ENCODE measurements at regions not wholly inside any gene's neighbourhood (a gene's known extent, or its start where the extent isn't known, plus 50 kb on each side); places are given as distances from the start of the nearest gene placed in this dataset.
A peak's percentile ranks its signal among the peaks of the same experiment; 100 is the strongest.

DNA sequence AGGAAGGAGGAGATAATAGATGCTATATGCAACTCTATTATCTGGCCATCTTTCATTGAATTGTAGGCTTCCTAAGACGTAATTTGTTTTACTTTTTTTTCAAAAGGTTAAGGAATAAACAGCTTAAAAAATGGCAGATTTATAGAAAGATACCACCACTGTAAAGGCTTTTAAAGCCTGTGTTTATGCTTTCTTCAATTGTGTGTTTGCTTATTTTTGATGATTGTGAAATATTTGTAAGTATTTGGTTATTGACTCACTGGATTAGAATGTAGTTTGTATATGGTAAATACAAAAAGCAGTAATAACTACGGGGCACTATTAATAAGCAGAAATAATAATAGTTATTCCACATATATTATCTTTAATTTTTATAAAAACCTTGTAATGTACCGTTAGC lies 437.9 kb downstream of the KLF5 start:
- DNase-seq: no peak

GRCh38 chr13:73492811-73493210 lies 434.0 kb downstream of the KLF5 start:
- DNase-seq: no peak

DNA sequence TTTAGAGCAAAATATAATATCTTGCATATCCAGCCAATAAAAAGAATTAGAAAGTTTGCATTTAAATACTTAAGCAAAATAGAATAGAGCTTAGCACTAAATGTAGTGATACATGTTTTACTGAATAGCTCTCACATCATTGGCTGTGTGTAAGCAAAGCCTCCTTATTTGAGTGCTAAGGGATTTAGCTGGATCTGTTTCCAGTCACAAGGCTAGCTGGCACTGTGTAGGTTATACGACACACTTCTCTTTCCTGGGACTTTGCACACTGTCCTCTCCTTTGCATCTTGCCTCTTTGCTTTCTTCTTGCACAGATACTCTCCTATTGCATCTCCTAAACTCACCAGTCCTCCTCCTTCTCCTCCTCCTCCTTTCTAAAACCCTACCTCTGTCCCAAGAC lies 423.8 kb downstream of the KLF5 start:
- DNase-seq: no peak

- DNase-seq: no peak
Observed at GRCh38 chr13:73481886-73482445, 423.2 kb downstream of the KLF5 start.

DNA sequence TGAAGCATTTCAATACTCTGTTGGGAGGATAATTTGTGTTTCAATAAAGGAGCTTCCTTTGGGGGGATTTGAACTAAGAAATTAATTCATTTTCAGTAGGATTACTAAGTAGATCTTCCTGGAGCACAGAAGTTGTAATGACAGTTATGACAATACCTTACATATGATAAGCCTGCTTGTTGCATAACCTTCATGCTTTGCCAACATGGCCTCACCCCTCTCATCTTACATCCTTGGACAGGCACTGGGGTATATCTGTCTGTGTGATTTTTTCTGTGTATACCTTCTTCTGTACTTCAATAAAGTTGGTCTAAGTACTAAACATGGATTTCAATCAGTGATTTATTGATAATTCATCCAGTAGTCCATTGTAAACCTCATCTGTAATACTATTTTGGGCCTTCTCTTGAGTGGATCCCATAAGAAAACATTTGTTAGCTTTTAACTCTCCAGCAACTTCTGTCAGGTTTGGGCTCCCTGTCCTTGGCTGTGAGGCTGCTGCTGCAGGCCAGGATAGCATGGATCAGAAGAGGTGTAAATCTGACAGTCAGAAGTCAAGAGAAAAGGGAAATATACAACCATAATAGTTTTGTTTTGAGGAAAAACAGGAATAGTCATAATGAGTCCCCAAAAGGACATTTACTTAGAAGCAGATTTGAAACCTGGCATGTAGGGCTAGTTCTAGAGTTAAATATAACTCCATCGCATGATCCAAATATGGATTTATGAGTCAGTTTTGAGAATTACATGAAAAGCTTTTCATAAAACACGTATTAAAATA lies 422.2 kb downstream of the KLF5 start:
- no peak for DNase-seq

GRCh38 chr13:73479856-73480255 lies 421.1 kb downstream of the KLF5 start:
- no peak for DNase-seq

DNA sequence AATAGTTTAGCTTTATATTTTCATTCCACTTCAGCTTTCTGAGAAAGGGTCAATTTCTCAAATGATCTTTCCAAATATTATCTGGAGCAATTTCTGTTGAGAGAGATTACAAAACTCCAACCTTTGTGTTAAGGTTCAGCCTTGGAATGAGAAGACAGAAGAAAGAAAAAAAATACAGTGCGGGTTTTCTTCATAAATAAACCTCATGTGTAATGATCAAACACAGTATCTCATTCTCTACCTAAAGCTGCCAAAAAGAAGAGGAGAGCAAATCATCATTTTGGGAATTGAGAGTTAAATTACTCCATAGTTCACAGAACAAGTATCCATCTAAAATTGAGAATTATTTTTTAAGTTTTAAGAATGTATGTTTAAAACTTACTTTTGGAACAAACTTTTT lies 420.5 kb downstream of the KLF5 start:
- no peak for DNase-seq

DNA sequence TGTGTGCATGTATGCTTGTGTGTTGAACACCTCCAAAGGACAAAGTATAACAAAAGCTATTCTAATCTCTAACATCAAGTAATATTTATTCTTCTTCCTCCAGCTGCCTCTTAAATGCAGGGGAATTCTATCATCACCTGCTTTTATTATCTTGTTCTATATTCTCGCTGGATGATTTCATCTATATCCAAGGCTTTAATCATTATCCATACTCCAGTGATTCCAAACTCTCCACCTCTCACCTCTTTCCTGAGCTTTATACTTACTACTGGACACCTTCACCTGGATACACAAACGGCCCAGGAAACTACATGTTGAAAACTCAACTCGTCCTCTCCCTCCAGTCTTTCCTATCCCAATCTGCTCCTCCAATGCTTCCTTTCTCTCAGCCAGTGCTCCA lies 418.6 kb downstream of the KLF5 start:
- no peak for DNase-seq

DNA sequence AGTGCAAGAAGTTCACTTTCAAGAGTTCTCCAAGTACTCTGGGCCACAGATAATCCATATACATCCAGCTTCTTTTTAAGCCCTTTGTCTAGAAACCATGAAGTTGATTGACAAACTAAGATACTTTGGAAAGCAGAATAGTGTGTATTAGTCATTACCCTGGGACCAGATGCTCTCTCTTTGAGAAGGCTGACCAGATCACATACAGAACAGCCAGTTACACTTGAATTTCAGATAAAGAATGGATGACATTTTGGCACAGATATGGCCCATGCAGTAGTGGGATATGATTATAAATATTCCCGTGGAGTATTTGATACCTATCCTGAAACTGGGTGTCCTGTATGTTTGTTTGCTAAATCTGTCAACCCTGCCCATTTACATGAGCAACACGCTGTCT lies 414.2 kb downstream of the KLF5 start:
- no peak for DNase-seq

DNA sequence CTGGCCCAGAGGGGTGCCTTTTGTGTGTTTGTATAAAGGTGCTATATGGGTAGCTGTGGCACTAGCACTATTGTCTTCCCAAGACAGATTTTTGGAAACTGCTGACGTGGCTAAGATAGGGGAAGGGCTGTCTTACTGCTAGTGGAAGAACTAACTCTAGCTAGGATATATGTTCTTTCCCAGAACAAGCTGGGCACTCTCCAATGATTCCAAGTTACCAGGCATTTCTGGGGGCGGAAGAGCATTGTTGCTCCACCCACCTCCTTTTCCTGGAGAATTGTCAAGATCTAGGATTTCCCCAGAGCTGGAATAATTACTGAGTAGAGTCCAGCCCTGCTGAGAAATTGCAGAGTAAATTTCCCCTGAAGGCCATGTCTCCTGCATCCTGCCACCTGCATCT lies 408.3 kb downstream of the KLF5 start:
- DNase-seq: no peak

- DNase-seq: no peak
Observed at GRCh38 chr13:73466561-73466960, 407.8 kb downstream of the KLF5 start.

DNA sequence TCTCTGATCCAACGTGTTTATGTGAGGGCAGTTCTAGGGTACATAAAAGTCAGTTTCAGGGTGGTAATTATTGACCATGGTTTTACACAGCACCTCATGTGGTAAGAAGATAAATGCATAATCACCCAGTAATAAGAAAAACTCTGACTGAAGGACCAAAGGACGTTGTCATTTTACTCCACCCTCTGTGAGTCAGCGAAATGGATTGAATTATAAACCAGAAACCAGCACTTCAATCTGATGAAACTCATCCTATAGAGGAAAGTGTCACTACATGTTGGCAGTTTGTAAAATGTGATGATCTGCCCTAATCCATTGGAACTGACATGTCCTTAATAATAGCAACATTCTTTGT lies 406.8 kb downstream of the KLF5 start:
- no peak for DNase-seq

DNA sequence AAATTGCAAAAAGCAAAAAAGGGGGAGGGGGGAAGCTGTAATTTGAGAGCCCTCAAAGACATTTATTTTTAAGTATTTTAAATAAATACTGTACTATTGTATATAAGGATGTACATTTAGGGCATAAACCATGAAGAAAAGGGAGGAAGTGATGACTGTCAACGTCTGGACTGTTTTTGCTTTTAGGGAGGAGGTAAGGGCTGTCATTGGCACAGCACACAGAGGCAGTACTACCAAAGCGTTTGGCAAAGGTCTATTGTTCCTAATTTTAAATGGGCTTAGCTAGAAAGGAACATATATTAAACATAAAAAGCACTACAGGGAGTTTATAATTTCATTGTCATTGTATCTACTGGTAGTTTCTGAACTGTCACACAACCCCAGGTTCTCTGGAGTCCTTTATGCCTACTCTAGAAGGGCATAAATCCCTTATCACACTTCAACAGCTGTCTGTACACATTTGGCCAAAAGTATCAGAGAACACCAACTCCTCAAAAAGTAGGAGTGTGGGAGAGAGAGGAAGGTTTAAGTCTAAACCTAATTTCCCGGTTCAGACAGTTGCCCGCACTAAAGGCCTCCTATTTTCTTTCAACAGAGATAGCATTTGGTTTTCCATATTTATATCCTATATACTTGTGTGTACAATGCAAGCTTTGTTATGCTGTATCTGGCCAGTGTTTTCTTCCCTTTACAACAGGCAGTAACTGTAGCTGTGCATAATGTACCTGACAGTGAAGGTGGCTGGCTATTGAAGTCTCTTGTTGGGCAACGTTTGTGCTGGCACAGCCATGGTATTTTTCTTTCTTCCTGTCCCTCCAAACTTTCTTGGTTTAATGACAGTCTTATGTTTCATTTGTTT lies 406.2 kb downstream of the KLF5 start:
- no peak for DNase-seq

GRCh38 chr13:73462241-73462640 lies 403.4 kb downstream of the KLF5 start:
- DNase-seq: no peak

DNA sequence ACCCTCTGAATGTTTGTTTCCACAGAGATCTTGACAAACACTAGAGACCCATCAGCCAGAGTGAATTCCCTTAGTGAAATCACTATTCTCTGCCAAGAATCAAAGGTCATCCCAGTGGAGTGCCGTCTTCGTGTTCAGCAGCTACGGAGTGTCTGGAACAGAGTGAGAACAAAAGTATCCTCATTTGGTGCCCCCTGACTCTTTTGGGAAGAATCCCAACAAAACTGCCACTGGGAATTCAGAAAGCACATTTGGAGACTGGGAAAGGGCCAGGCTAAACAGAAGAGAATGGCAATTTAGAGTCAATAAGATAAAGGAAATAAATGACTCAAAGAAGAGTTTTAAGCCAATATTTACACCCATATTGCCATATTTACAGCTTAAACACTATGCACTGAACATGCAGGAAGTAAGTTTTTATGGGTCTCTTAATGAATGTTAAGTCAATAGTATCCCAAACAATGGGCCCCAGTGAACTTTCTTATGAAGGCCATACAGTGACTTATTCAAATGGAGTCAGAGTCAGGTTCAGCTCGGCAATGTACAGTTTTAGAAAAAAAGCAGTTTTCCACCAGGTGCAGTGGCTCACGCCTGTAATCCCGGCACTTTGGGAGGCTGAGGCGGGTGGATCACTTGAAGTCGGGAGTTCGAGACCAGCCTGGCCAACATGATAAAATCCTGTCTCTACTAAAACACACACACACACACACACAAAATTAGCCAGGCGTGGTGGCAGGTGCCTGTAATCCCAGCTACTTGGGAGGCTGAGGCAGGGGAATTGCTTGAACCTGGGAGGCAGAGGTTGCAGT lies 392.6 kb downstream of the KLF5 start:
- no peak for DNase-seq

DNA sequence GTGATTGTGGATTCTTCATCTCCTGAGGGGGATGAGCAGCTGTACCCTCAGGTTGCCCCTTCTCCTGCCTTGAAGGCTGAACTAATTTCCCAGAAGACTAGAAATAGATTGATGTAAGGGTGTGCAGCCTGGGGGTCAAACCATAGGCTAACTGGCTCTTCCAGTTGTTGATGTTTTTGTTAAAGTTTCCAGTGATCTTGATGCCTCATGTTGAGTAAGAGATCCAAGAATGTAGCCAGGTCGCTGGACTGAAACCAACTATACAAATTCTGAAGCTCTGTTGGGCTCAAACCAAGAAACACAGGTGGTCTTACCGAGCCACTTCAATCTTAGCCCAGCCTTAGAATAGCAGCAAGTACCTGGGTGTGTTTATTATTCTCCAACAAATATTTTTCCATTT lies 391.8 kb downstream of the KLF5 start:
- no peak for DNase-seq

DNA sequence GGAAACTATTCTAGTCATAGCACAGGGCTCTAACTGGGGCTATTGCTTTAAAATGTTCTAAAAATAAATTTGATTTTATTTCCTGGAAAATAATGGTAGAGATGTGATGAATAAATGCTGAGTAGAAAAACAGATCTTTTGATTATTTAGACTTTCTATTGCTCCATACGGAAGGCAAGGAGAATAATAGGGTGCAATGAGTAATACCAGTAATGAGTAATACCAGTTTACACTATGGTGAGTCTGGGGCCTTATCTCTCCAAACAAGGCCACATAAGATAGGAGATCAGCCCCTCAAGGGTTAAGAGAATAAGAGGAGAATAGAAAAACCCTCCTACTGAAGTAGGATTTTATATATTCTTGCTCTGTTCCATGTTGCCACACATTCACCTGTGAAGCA lies 390.4 kb downstream of the KLF5 start:
- no peak for DNase-seq

DNA sequence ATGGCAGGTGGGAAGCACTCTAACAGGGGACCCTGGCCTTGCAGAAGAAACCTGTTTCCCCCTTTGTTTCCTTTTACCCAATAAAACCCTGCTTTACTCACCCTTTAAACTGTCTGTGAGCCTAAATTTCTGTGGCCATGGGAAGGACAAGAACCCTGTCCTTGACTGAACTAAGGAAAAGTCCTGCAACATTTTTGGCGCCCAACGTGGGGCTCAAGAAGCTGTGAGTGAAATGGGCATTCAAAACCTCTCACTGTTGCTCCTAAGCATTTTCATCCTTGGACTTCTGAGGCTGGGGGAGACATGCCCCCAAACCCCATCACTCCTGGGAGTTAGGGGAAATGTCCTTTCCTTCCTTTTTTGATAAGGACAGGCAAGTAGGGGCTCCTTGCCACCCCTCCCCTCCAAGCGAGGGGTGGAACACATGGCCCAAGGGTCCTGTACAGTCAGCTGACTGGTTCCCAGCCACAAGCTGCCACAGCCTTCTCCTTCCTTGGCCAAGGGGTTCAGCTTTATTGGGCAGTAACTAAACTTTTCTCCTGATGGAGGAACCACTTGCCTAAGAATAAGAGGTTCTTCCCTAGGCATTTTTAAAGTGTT lies 381.6 kb downstream of the KLF5 start:
- peak in 1 of 5 experiments; percentile 31 for DNase-seq

DNA sequence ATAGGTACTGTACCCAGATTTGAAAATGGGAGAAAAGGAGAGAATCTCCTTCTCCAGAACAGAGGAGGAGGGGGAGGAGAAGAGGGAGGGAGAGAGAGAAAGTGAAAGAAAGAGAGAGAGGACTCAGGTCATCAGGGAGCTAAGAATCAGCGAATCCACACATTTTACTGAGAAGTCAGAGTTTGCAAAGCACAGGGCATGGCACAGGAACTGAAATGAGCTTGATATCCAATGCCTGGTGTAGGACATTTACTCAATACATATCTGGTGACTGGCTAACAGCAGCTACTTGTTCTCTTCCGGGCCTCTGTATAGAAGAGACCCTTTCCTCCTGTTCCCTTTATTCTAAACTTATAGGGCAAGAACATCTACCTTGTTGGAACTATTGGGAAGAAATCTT lies 375.1 kb downstream of the KLF5 start:
- no peak for DNase-seq

- DNase-seq: no peak
Observed at GRCh38 chr13:73433458-73433857, 374.7 kb downstream of the KLF5 start.

GRCh38 chr13:73429701-73430100 lies 370.9 kb downstream of the KLF5 start:
- DNase-seq: no peak

DNA sequence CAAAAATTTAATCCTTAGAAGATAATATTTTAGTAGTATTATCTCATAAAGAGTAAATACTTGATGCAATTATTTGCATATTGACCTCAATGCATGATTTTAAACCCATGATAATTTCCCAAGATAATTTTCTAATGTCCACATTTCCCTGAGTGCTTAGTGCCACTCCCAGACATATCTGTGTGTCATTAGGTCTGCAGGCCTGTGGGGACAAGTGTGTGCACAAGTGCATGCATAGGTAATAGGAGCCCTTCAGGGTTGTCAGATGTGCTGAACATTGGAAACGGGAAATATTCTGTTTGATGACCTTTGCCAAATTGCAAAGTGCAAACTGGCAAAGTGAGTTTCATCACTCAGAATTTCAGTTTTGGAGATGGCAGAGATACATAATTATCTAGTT lies 369.9 kb downstream of the KLF5 start:
- no peak for DNase-seq

GRCh38 chr13:73428137-73428536 lies 369.3 kb downstream of the KLF5 start:
- DNase-seq: no peak
